OCI-LY7 (cell line): ENCODE measurements at regions not wholly inside any gene's neighbourhood (a gene's known extent, or its start where the extent isn't known, plus 50 kb on each side); places are given as distances from the start of the nearest gene placed in this dataset.

ENCODE experiments used
- EZH2phosphoT487 ChIP-seq: fragments of 200-600 bp; sonication (generic); IDR thresholded peaks from 2 replicates; pipeline ENCODE4 v1.6.1; 2018; ENCODE audit warnings: low read depth, borderline replicate concordance, mild to moderate bottlenecking, mixed run types, antibody characterized with exemption, low read length, moderate library complexity, mixed read lengths
- TF ChIP-seq, protein P1 (sequence below): fragments of 200-600 bp; sonication (generic); conservative IDR thresholded peaks from 2 replicates; pipeline ENCODE4 v1.5.1; 2014; ENCODE audit warnings: mild to moderate bottlenecking, antibody characterized with exemption, low read length, moderate library complexity, mixed read lengths

DNA sequence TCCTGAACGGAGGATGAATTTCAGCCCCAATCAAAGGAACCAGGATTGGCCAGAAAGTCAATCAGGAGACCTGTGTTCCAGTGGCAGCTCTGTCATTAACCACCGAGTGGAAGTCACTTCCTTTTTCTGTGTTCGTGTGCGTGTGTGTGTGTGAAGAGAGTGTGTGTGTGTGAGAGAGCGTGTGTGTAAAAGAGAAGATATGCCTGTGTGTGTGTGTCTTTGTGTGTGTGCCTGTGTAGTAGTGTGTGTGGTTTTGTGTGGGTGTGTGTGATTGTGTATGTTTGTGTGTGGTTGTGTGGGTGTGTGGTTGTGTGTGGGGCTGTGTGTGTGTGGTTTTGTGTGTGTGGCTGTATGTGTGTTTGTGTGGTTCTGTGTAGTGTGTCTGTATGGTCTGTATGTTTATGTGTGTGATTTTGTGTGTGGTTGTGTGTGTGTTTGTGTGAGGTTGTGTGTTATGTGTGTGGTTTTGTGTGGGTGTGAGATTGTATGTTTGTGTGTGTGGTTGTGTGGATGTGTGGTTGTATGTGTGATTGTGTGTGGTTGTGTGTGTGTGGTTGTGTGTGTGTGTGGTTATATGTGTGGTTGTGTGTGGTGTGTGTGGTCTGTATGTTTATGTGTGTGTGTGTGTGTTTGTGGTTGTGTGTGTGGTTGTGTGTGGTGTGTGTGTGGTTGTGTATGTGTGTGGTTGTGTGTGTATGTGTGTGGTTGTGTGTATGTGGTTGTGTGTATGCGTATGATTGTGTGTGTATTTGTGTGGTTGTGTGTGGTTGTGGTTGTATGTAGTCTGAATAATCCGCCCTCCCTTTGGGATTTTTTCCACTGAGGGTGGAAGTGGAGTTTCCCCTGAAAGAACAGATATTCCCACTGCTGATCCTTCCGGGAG is 314.4 kb downstream of the SHQ1 start:
- TF ChIP-seq EZH2phosphoT487: no peak
- TF ChIP-seq, protein P1, sequence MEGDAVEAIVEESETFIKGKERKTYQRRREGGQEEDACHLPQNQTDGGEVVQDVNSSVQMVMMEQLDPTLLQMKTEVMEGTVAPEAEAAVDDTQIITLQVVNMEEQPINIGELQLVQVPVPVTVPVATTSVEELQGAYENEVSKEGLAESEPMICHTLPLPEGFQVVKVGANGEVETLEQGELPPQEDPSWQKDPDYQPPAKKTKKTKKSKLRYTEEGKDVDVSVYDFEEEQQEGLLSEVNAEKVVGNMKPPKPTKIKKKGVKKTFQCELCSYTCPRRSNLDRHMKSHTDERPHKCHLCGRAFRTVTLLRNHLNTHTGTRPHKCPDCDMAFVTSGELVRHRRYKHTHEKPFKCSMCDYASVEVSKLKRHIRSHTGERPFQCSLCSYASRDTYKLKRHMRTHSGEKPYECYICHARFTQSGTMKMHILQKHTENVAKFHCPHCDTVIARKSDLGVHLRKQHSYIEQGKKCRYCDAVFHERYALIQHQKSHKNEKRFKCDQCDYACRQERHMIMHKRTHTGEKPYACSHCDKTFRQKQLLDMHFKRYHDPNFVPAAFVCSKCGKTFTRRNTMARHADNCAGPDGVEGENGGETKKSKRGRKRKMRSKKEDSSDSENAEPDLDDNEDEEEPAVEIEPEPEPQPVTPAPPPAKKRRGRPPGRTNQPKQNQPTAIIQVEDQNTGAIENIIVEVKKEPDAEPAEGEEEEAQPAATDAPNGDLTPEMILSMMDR: no peak
